Brain microvascular endothelial cell (primary cell): ENCODE measurements at regions not wholly inside any gene's neighbourhood (a gene's known extent, or its start where the extent isn't known, plus 50 kb on each side); places are given as distances from the start of the nearest gene placed in this dataset.
A peak's percentile ranks its signal among the peaks of the same experiment; 100 is the strongest.

Experiments
- DNase-seq: peaks from one replicate; pipeline ENCODE4 v3.0.0-alpha.2; 2020
- H3K27ac ChIP-seq: fragments of 250-450 bp; sonication (Bioruptor Pico); 2 replicates; pipeline ENCODE4 v1.5.1; 2020; ENCODE audit warnings: mild to moderate bottlenecking, moderate library complexity
- H3K27me3 ChIP-seq: fragments of 250-450 bp; sonication (Bioruptor Pico); replicated peaks from 2 replicates; pipeline ENCODE4 v1.5.1; 2020; ENCODE audit warnings: mild to moderate bottlenecking
- H3K36me3 ChIP-seq: fragments of 250-450 bp; sonication (Bioruptor Pico); replicated peaks from 2 replicates; pipeline ENCODE4 v1.5.1; 2020; ENCODE audit warnings: mild to moderate bottlenecking
- H3K4me3 ChIP-seq: 2 replicates; pipeline ENCODE4 v1.5.1; 2011; ENCODE audit warnings: low read depth, mild to moderate bottlenecking, control low read depth, low read length, moderate library complexity
- in situ Hi-C: cut with HindIII; loops from 2 replicates; pipeline ENCODE4 v1.10.0; 2017; ENCODE audit warnings: low sequenced_read_pairs, low pct_ligation_motif_present
- TF ChIP-seq, protein P1 (sequence below): IDR thresholded peaks from 2 replicates; pipeline ENCODE4 v1.5.1; 2011; ENCODE audit warnings: low read depth, mild to moderate bottlenecking, moderate library complexity, low read length, control low read depth, inconsistent platforms; ENCODE audit errors: missing control alignments

- TF ChIP-seq, protein P1, sequence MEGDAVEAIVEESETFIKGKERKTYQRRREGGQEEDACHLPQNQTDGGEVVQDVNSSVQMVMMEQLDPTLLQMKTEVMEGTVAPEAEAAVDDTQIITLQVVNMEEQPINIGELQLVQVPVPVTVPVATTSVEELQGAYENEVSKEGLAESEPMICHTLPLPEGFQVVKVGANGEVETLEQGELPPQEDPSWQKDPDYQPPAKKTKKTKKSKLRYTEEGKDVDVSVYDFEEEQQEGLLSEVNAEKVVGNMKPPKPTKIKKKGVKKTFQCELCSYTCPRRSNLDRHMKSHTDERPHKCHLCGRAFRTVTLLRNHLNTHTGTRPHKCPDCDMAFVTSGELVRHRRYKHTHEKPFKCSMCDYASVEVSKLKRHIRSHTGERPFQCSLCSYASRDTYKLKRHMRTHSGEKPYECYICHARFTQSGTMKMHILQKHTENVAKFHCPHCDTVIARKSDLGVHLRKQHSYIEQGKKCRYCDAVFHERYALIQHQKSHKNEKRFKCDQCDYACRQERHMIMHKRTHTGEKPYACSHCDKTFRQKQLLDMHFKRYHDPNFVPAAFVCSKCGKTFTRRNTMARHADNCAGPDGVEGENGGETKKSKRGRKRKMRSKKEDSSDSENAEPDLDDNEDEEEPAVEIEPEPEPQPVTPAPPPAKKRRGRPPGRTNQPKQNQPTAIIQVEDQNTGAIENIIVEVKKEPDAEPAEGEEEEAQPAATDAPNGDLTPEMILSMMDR, result no peak
- in situ Hi-C loops, result no loop called here
- no peaks in the 10 kb centered on the region for H3K27me3 ChIP-seq
- no peak overlapping the region for H3K27ac ChIP-seq
- peak; percentile 28 for DNase-seq
- H3K36me3 ChIP-seq, result no peaks in the 10 kb centered on the region
- no peak overlapping the region for H3K4me3 ChIP-seq
These were observed 353.6 kb upstream of the RPS6KA3 start for GRCh38 chrX:20620306-20620705.

- Histone ChIP-seq H3K27ac (no peak overlapping the region), H3K27me3 (no peaks in the 10 kb centered on the region), H3K4me3 (no peak overlapping the region), H3K36me3 (no peaks in the 10 kb centered on the region)
- TF ChIP-seq, protein P1, result no peak
- in situ Hi-C loops, result no loop called here
- DNase-seq, result no peak
These were observed 343.3 kb upstream of the RPS6KA3 start for GRCh38 chrX:20609916-20610415.

DNA sequence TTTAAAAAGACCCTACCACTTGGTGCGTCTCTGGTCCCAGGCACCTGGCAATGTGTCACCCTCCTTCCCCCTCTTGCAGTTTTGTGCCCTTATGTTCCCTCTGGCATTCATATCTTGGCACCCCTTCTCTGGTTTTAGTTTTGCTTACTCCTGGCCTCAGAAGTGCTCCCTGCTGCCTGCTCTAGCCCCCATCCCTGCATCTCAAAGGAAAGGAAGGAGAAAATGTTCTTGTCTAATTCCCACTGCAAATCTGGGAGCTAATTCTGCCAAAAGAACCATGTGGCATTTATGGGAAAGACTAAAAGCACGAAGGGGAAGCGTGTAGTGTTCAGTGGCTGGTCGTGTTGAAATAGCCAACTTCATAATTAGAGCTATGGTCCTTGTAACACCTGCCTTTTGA is 340.1 kb upstream of the RPS6KA3 start:
- in situ Hi-C loops, result no loop called here
- H3K27ac ChIP-seq, result no peak overlapping the region
- no peaks in the 10 kb centered on the region for H3K27me3 ChIP-seq
- H3K36me3 ChIP-seq, result no peaks in the 10 kb centered on the region
- TF ChIP-seq, protein P1, result no peak
- DNase-seq, result no peak
- H3K4me3 ChIP-seq, result no peak overlapping the region

DNA sequence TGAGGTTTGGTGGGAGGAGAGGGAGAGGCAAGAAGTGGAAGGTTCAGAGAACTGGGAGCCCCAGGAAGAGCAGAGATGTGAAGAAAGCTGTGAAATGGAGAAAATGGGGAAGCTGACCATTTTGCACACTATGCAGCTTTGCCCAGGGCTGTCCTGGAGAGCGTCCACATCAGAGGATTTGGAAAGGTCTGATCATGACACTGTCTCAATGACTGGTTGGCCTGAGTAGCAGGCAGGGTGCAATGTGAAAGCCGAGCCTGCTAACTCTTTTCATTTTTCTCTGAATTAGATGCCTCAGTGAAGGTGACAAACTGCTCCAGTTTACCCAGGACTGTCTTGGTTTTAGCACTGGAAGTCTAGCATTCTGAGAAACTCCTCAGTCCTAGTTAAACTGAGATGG is 330.1 kb upstream of the RPS6KA3 start:
- no peak overlapping the region for H3K4me3 ChIP-seq
- H3K36me3 ChIP-seq, result no peaks in the 10 kb centered on the region
- in situ Hi-C loops, result no loop called here
- TF ChIP-seq, protein P1, result no peak
- no peak overlapping the region for H3K27ac ChIP-seq
- DNase-seq, result no peak
- H3K27me3 ChIP-seq, result no peaks in the 10 kb centered on the region

- no peak for DNase-seq
- Histone ChIP-seq H3K27ac (no peak overlapping the region), H3K27me3 (no peaks in the 10 kb centered on the region), H3K36me3 (no peaks in the 10 kb centered on the region), H3K4me3 (no peak overlapping the region)
- TF ChIP-seq, protein P1, result no peak
- in situ Hi-C loops, result no loop called here
These were observed 329.3 kb upstream of the RPS6KA3 start for GRCh38 chrX:20595928-20596575.

GRCh38 chrX:20594985-20595384 is 328.3 kb upstream of the RPS6KA3 start:
- in situ Hi-C loops, result no loop called here
- Histone ChIP-seq H3K36me3 (no peaks in the 10 kb centered on the region), H3K4me3 (no peak overlapping the region), H3K27ac (no peak overlapping the region), H3K27me3 (no peaks in the 10 kb centered on the region)
- TF ChIP-seq, protein P1, result peak; percentile 33
- DNase-seq, result no peak
